HG03342 (cell line): ENCODE measurements at regions not wholly inside any gene's neighbourhood (a gene's known extent, or its start where the extent isn't known, plus 50 kb on each side); places are given as distances from the start of the nearest gene placed in this dataset.

ENCODE experiments used
- ATAC-seq: cut with Tn5 transposase; IDR thresholded peaks from one replicate; pipeline ENCODE4 v1.9.1; 2021; ENCODE audit warnings: mild to moderate bottlenecking, moderate library complexity; ENCODE audit not compliant: unreplicated experiment

DNA sequence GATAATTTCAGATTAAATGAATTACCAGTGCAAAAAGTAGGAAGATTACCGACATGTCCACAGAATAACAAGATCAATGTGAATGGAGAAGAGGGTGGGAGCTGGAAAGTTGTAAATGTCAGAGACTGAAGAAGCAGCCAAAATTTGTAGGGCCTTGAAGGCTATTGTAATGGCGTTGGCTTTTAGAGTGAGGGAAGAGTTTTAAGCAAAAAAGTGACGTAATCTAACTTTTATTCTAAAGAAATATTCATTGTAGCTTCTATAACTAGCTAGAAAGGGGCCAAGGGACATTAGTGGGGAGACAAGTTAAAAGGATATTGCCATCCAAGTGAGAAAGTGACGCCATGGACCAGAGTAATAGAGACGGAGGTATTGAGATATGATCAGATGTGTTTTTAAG, 63.3 kb upstream of the PCDH7 start:
- ATAC-seq, result no peak

- no peak for ATAC-seq
Measured at GRCh38 chr4:30667919-30668318, 52.2 kb upstream of the PCDH7 start.

- ATAC-seq, result no peak
Measured at GRCh38 chr4:30670206-30670605, 50.0 kb upstream of the PCDH7 start.
